Adipocyte (in vitro differentiated cells): ENCODE measurements at regions not wholly inside any gene's neighbourhood (a gene's known extent, or its start where the extent isn't known, plus 50 kb on each side); places are given as distances from the start of the nearest gene placed in this dataset.
A peak's percentile ranks its signal among the peaks of the same experiment; 100 is the strongest.
"Not testable (repeated sequence)": the region's sequence is repeated elsewhere in the genome, so short reads cannot be mapped to it uniquely, and the experiment has no call there.

Experiments used
- DNase-seq: peaks from one replicate; pipeline ENCODE4 v3.0.0-alpha.2; 2015; ENCODE audit warnings: low read depth
- H3K27me3 ChIP-seq: replicated peaks from 2 replicates; pipeline ENCODE4 v1.7.0; 2013; ENCODE audit warnings: mild to moderate bottlenecking, low read length, moderate library complexity; ENCODE audit not compliant: control insufficient read depth, insufficient read depth
- H3K36me3 ChIP-seq: 2 replicates; pipeline ENCODE4 v1.7.0; 2013; ENCODE audit warnings: low read length, mild to moderate bottlenecking, moderate library complexity; ENCODE audit not compliant: control insufficient read depth, insufficient read depth, severe bottlenecking
- H3K4me1 ChIP-seq: 2 replicates; pipeline ENCODE4 v1.7.0; 2013; ENCODE audit warnings: mild to moderate bottlenecking, low read length, moderate library complexity; ENCODE audit not compliant: control insufficient read depth, insufficient read depth
- H3K4me3 ChIP-seq: 2 replicates; pipeline ENCODE4 v1.7.0; 2013; ENCODE audit warnings: mild to moderate bottlenecking, low read length, moderate library complexity
- H3K9ac ChIP-seq: 2 replicates; pipeline ENCODE4 v1.7.0; 2013; ENCODE audit warnings: mild to moderate bottlenecking, low read length, moderate library complexity
- H3K9me3 ChIP-seq: 2 replicates; pipeline ENCODE4 v1.7.0; 2013; ENCODE audit warnings: mild to moderate bottlenecking, low read length, moderate library complexity; ENCODE audit not compliant: control insufficient read depth

DNA sequence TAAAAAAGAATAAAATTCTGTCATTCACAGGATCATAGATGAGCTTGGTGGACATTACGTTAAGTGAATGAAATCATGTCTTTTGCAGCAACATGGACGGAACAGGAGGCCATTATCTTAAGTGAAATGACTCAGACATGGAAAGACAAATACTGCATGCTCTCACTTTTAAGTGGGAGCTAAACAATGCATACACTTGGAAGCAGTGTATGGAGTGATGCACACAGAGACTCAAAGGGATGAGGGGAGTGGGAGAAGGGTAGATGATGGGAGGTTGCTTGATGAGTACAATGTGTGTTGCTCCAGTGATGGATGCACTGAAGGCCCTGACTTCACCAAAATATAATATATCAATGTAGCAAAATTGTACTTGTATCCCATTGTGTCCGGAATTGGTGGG is 293.4 kb downstream of the CD109 start:
- Histone ChIP-seq H3K9me3 (no peaks in the 10 kb centered on the region), H3K9ac (no peak overlapping the region), H3K4me3 (no peak overlapping the region), H3K36me3 (no peaks in the 10 kb centered on the region), H3K27me3 (no peaks in the 10 kb centered on the region), H3K4me1 (peaks cover 20% of the 10 kb centered on the region)
- no peak for DNase-seq

DNA sequence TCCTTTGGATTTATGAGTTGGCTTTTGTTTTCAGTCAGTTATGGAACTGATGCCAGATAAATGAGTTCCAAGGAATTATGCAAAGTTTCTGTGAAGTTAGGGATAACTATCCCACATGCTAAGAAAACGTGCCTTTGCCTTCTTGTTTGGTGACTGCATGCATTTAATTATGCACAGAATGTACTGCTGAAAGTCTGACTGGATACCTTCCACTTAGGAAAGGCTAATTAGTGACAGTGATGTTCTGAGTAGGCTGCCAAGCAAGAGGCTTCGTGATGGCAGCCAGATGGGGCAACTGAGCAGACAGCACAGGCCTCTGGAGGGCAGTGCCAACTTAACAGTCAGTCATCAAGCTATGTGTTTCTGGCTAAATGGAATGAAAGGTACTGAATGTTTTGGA is 289.9 kb downstream of the CD109 start:
- peaks cover 34% of the 10 kb centered on the region for H3K4me1 ChIP-seq
- no peaks in the 10 kb centered on the region for H3K27me3 ChIP-seq
- H3K9me3 ChIP-seq: peaks cover 15% of the 10 kb centered on the region
- peak overlapping the region; percentile 62 for H3K9ac ChIP-seq
- H3K36me3 ChIP-seq: no peaks in the 10 kb centered on the region
- H3K4me3 ChIP-seq: no peak overlapping the region
- DNase-seq: peak; percentile 70

DNA sequence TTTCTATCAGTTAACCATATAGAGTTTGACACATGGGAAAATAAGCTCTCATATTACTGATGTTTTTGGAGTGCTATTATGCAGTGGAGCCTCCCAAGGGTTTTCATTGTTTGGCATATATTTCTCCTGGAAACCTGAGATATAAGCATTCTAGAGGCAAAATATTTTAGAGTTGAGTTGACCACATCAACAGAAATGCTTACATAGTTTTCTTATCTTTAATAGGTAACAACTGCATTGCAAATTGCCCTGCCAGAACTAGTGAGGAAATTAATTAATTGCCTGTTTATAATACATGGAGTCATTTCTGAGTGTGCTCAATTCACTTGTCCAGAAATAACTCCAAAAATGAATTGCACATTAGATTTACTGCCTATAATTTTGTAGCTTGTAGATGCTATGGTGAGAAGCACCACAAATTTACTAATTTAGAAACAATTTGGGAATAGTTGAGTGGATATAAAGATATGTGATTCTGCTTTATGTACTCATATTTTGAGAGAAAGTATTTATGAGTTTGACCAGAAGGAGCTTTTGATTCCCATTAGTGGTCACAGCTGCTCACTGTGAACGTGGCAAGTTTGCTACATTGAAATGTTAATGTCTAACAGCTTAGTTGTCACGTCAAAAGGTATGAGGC is 288.7 kb downstream of the CD109 start:
- Histone ChIP-seq H3K4me1 (peaks cover 34% of the 10 kb centered on the region), H3K36me3 (no peaks in the 10 kb centered on the region), H3K9me3 (peaks cover 16% of the 10 kb centered on the region), H3K27me3 (no peaks in the 10 kb centered on the region), H3K4me3 (no peak overlapping the region), H3K9ac (peak overlapping the region; percentile 62)
- DNase-seq: no peak

DNA sequence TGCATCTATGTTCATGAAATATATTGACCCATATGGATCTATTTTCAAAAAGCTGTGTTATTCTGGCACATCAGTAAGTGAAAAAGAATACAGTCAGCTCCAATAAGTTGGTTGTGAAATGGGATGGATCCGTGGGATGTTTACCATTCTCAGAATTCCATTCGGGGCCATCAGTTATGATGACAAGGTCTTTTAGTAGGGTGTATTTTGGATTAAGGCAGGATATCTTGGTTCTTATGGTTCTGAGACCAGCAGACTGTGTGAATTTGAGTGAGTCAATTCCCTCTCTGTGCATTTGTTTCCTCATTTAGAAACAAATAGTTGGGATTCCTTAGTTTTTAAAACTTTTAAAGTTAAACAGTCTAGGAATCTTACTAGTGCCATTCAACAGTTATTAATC is 287.4 kb downstream of the CD109 start:
- DNase-seq: peak; percentile 34
- peak overlapping the region; percentile 54 for H3K9ac ChIP-seq
- no peaks in the 10 kb centered on the region for H3K36me3 ChIP-seq
- H3K4me1 ChIP-seq: peaks cover 37% of the 10 kb centered on the region
- H3K9me3 ChIP-seq: peaks cover 16% of the 10 kb centered on the region
- H3K27me3 ChIP-seq: no peaks in the 10 kb centered on the region
- no peak overlapping the region for H3K4me3 ChIP-seq

DNA sequence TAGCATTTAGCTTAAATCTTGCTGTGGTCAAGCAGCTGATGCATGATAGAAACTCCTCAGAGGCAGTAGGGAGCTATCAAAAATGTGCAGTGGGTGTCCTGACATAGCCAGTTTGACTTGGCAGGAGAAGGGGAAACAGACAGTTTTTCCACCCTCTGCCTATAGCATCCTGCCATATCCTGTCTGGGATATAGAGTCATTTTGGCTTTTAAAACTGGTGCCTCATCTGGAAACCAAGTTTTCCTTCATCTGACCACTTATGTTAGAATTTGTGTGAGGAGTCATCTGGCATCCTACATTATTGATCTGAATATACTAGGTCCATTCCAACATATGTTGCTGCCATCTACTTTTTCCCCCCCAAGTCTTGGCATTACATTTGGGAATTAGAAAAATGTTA is 284.1 kb downstream of the CD109 start:
- no peak for DNase-seq
- H3K36me3 ChIP-seq: no peaks in the 10 kb centered on the region
- peaks cover 24% of the 10 kb centered on the region for H3K9me3 ChIP-seq
- H3K4me1 ChIP-seq: peaks cover 23% of the 10 kb centered on the region
- H3K27me3 ChIP-seq: no peaks in the 10 kb centered on the region
- H3K9ac ChIP-seq: no peak overlapping the region
- no peak overlapping the region for H3K4me3 ChIP-seq

DNA sequence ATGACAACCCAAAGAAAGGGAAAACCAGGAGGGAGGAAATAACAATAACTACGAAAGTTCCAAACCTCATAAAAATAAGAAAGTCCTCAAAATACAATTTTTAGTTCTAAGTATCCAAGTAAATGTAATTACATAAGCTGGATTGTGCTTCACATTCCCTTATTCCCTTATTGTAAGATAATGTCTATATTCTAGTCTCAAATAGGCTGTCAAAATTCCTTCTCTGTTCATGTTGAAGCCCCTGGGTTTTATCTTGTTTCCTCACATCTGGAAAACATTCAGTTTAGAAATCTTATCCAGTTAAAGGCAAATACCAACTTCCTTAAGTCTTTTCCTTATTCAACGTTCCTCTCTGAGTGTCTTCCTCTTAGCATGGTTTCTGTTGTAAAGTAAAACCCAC is 282.3 kb downstream of the CD109 start:
- no peak for DNase-seq
- Histone ChIP-seq H3K4me3 (no peak overlapping the region), H3K9me3 (peaks cover 24% of the 10 kb centered on the region), H3K36me3 (no peaks in the 10 kb centered on the region), H3K4me1 (peaks cover 8% of the 10 kb centered on the region), H3K27me3 (no peaks in the 10 kb centered on the region), H3K9ac (no peak overlapping the region)

DNA sequence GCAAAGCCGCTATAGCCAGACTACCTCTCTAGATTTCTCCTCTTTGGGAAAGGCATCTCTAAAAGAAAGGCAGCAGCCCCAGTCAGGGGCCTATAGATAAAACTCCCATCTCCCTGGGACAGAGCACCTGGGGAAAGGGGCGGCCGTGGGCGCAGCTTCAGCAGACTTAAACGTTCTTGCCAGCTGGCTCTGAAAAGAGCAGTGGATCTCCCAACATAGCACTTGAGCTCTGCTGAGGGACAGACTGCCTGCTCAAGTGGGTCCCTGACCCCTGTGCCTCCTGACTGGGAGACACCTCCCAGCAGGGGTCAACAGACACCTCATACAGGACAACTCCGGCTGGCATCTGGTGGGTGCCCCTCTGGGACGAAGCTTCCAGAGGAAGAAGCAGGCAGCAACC is 276.5 kb downstream of the CD109 start:
- H3K9ac ChIP-seq, DNase-seq, H3K4me3 ChIP-seq, H3K9me3 ChIP-seq, H3K27me3 ChIP-seq, H3K36me3 ChIP-seq: not testable (repeated sequence)
- H3K4me1 ChIP-seq: peaks cover 28% of the 10 kb centered on the region

DNA sequence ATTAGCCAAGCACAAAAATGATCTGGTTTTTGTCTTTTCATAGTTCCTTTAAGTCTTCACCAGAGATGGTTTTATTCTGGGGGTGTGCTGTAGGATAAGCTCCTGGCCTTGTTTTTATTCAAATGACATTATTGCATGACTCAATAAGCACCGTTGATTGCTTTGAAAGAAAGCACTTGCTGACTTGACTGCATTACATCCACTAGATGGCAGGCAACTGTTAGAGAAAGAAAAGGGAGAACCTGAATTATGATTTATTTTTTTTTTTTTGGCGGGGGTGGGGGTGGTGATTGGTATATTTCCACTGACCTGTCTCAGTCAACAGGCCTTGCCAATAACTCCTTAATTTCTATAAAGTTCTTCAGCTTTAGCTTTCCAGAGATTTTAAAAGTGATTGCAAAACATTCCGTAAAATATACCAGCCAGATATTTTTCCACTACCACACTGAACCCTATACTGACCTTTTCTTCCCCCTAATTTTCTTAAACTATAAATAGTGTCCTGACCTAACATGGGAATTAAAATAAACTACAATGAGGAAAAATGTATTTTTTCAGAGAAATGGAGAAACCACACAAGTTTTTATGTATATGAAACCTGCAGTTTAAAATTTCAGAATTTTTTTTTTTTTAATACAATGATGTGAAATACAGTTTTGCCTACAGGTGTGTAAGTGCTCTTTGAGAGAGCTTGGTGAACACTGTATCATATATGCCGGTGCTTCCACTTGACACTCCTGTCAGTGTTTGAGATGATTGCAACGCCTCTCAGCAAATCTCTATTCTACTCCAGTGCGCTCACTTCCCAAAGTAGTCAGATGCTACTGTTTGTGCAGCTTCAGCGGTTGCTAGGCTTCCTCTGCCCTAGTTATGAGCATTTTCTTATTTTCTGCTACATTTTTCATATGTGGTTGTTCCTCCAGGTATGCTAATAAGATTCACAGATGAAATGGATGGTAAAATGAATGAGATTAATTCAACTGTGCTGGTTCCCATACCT is 274.3 kb downstream of the CD109 start:
- Histone ChIP-seq H3K27me3 (no peaks in the 10 kb centered on the region), H3K36me3 (no peaks in the 10 kb centered on the region), H3K9me3 (no peaks in the 10 kb centered on the region), H3K4me3 (no peak overlapping the region), H3K4me1 (peaks cover 28% of the 10 kb centered on the region), H3K9ac (peak overlapping the region; percentile 47)
- peak; percentile 89 for DNase-seq

DNA sequence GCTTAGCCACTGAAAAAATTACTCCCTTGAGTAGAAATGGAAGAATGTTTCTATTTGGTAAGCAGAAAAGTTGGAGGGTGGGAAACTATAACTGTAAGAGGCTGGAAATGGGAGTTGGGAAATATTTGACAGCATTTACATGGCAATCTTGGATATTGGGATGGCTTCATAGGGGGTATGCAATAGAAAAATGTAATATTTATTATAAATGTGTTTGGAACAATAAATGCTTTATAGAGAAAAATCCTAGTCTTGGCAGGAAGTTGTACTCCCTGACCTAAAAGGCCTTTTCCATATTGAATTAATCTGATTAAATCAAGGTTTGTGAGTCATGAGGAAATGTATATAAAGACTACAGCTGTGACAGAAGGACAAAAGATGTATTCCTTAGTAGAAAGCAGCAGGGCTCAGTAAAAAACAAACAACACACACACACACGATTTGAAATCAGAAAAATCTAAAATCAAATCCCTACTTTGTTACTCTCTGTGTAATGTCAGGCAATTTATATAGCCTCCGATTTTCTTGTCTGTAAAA is 272.3 kb downstream of the CD109 start:
- Histone ChIP-seq H3K9me3 (no peaks in the 10 kb centered on the region), H3K4me3 (no peak overlapping the region), H3K9ac (no peak overlapping the region), H3K4me1 (peaks cover 28% of the 10 kb centered on the region), H3K27me3 (no peaks in the 10 kb centered on the region), H3K36me3 (no peaks in the 10 kb centered on the region)
- DNase-seq: no peak

DNA sequence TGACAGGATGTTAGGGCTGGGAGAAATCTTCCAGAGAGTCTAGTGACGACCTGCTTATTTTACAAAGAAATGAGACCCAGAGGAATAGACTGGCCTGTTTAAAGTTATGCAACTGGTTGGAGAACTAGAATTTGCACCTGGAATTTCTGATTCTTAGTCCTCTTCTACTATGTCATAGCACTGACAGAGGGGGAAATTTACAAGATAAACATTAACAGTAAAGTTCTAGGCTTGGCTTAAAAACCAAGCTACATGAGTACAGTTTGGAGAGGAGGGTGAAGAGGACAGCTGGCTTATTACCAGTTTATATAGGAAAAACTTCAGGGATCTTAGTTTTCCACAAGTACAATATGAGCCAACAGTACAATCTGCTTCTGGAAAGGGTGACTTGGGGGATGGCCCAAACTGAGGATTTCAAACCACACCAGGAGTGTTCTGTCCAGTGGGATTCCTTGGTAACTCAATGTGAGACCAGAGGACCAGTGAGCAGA is 269.6 kb downstream of the CD109 start:
- DNase-seq: no peak
- no peaks in the 10 kb centered on the region for H3K27me3 ChIP-seq
- no peak overlapping the region for H3K9ac ChIP-seq
- H3K9me3 ChIP-seq: no peaks in the 10 kb centered on the region
- no peak overlapping the region for H3K4me3 ChIP-seq
- peaks cover 24% of the 10 kb centered on the region for H3K4me1 ChIP-seq
- H3K36me3 ChIP-seq: no peaks in the 10 kb centered on the region

DNA sequence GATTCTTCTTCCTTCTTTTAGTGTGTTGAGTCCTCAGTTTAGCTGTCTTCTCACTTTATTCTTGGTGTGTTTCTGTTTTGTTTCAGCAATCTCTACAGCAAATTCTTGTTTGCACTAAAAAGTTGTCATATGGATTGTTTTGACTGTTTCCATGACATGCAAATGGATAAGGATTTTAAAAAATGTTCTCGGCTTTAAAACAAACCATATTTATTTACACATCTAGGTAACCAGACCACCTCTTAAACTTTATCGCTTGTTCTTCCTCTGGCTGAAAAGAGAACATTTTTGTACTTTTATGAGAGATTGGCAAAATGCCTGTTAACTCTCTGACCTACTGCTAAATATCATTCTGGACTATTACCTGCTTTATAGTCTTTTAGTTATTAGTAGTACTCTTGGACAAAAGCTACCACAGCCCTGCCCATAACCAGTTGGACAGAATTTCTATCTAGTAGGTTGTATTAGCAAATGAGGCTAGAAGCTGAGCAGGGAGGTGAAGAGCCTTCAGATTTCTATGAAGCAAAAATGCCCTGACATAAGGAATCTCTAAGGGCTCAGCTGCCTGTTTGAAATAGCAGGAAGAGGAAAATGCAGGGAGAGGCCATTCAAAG is 268.3 kb downstream of the CD109 start:
- peaks cover 12% of the 10 kb centered on the region for H3K4me1 ChIP-seq
- no peak for DNase-seq
- H3K9ac ChIP-seq: no peak overlapping the region
- H3K4me3 ChIP-seq: no peak overlapping the region
- H3K9me3 ChIP-seq: no peaks in the 10 kb centered on the region
- no peaks in the 10 kb centered on the region for H3K36me3 ChIP-seq
- no peaks in the 10 kb centered on the region for H3K27me3 ChIP-seq
